Neural crest cell (in vitro differentiated cells): ENCODE measurements at regions not wholly inside any gene's neighbourhood (a gene's known extent, or its start where the extent isn't known, plus 50 kb on each side); places are given as distances from the start of the nearest gene placed in this dataset.
"Not testable (repeated sequence)": the region's sequence is repeated elsewhere in the genome, so short reads cannot be mapped to it uniquely, and the experiment has no call there.

Source experiments
- DNase-seq: peaks from one replicate; pipeline ENCODE4 v3.0.0; 2021; ENCODE audit warnings: low read depth, mixed read lengths, low spot score
- H3K27ac Mint-ChIP-seq: one replicate; pipeline ENCODE4 v1.8.0; 2021; ENCODE audit warnings: mild to moderate bottlenecking, mixed read lengths; ENCODE audit not compliant: unreplicated experiment
- H3K27me3 Mint-ChIP-seq: 2 replicates; pipeline ENCODE4 v1.8.0; 2021; ENCODE audit warnings: low read depth, mild to moderate bottlenecking, mixed read lengths
- H3K36me3 Mint-ChIP-seq: 2 replicates; pipeline ENCODE4 v1.8.0; 2021; ENCODE audit warnings: low read depth, mild to moderate bottlenecking, mixed read lengths
- H3K4me1 Mint-ChIP-seq: 2 replicates; pipeline ENCODE4 v1.8.0; 2021; ENCODE audit warnings: mixed read lengths
- H3K4me3 Mint-ChIP-seq: one replicate; pipeline ENCODE4 v1.8.0; 2021; ENCODE audit warnings: mild to moderate bottlenecking, mixed read lengths
- H3K9me3 Mint-ChIP-seq: 2 replicates; pipeline ENCODE4 v1.8.0; 2021; ENCODE audit warnings: mixed read lengths
- CTCF ChIP-seq: fragments of 200-600 bp; sonication (generic); conservative IDR thresholded peaks from 2 replicates; pipeline ENCODE4 v1.5.0; 2021; ENCODE audit warnings: antibody characterized with exemption, mild to moderate bottlenecking

- Mint-ChIP-seq H3K27ac (no peak overlapping the region), H3K36me3 (no peaks in the 10 kb centered on the region), H3K4me1 (peaks cover 11% of the 10 kb centered on the region), H3K27me3 (peaks cover 10% of the 10 kb centered on the region), H3K9me3 (no peaks in the 10 kb centered on the region), H3K4me3 (no peak overlapping the region)
- DNase-seq: no peak
- no peak for TF ChIP-seq CTCF
These were observed 69.1 kb downstream of the HAPSTR1 start for GRCh38 chr16:9160551-9160911.

- no peaks in the 10 kb centered on the region for H3K27me3 Mint-ChIP-seq
- H3K4me3 Mint-ChIP-seq: no peak overlapping the region
- no peaks in the 10 kb centered on the region for H3K36me3 Mint-ChIP-seq
- H3K27ac Mint-ChIP-seq: no peak overlapping the region
- no peak for TF ChIP-seq CTCF
- no peaks in the 10 kb centered on the region for H3K4me1 Mint-ChIP-seq
- no peaks in the 10 kb centered on the region for H3K9me3 Mint-ChIP-seq
- no peak for DNase-seq
These were observed 74.2 kb downstream of the HAPSTR1 start for GRCh38 chr16:9165681-9166080.

- not testable (repeated sequence) for DNase-seq, H3K4me1 Mint-ChIP-seq, H3K27me3 Mint-ChIP-seq, H3K9me3 Mint-ChIP-seq, H3K4me3 Mint-ChIP-seq, H3K27ac Mint-ChIP-seq, H3K36me3 Mint-ChIP-seq
These were observed 75.0 kb downstream of the HAPSTR1 start for GRCh38 chr16:9166326-9166993.

GRCh38 chr16:9169094-9169493 is 77.7 kb downstream of the HAPSTR1 start:
- H3K36me3 Mint-ChIP-seq: no peaks in the 10 kb centered on the region
- no peak overlapping the region for H3K4me3 Mint-ChIP-seq
- no peaks in the 10 kb centered on the region for H3K4me1 Mint-ChIP-seq
- no peaks in the 10 kb centered on the region for H3K27me3 Mint-ChIP-seq
- no peak overlapping the region for H3K27ac Mint-ChIP-seq
- no peak for DNase-seq
- TF ChIP-seq CTCF: no peak
- H3K9me3 Mint-ChIP-seq: no peaks in the 10 kb centered on the region

GRCh38 chr16:9170470-9170869 is 79.0 kb downstream of the HAPSTR1 start:
- Mint-ChIP-seq H3K27ac (no peak overlapping the region), H3K4me1 (no peaks in the 10 kb centered on the region), H3K36me3 (no peaks in the 10 kb centered on the region), H3K27me3 (no peaks in the 10 kb centered on the region), H3K9me3 (no peaks in the 10 kb centered on the region), H3K4me3 (no peak overlapping the region)
- no peak for TF ChIP-seq CTCF
- DNase-seq: no peak

- H3K9me3 Mint-ChIP-seq: peaks cover 4% of the 10 kb centered on the region
- H3K27me3 Mint-ChIP-seq: peaks cover 5% of the 10 kb centered on the region
- no peak for TF ChIP-seq CTCF
- peak; percentile 16 for DNase-seq
- H3K36me3 Mint-ChIP-seq: peaks cover 4% of the 10 kb centered on the region
- peaks cover 6% of the 10 kb centered on the region for H3K4me1 Mint-ChIP-seq
- H3K27ac Mint-ChIP-seq: peak overlapping the region; percentile 68
- H3K4me3 Mint-ChIP-seq: no peak overlapping the region
These were observed 85.3 kb downstream of the HAPSTR1 start for GRCh38 chr16:9176547-9177418.
